GM19467 (cell line): ENCODE measurements at regions not wholly inside any gene's neighbourhood (a gene's known extent, or its start where the extent isn't known, plus 50 kb on each side); places are given as distances from the start of the nearest gene placed in this dataset.
A peak's percentile ranks its signal among the peaks of the same experiment; 100 is the strongest.
"Not testable (repeated sequence)": the region's sequence is repeated elsewhere in the genome, so short reads cannot be mapped to it uniquely, and the experiment has no call there.

Experiments
- ATAC-seq: cut with Tn5 transposase; IDR thresholded peaks from one replicate; pipeline ENCODE4 v1.9.1; 2021; ENCODE audit warnings: mild to moderate bottlenecking, moderate library complexity; ENCODE audit not compliant: unreplicated experiment

GRCh38 chr3:134106580-134106979, 76.9 kb upstream of the SLCO2A1 start:
- ATAC-seq: peak; percentile 90

- no peak for ATAC-seq
Measured at GRCh38 chr3:134105876-134106556, 76.3 kb upstream of the SLCO2A1 start.

- no peak for ATAC-seq
Measured at GRCh38 chr3:134104031-134104430, 74.3 kb upstream of the SLCO2A1 start.

GRCh38 chr3:134103470-134103869, 73.7 kb upstream of the SLCO2A1 start:
- no peak for ATAC-seq

- ATAC-seq: no peak
Measured at GRCh38 chr3:134102976-134103375, 73.3 kb upstream of the SLCO2A1 start.

- ATAC-seq: not testable (repeated sequence)
Measured at GRCh38 chr3:134096214-134096613, 66.5 kb upstream of the SLCO2A1 start.

GRCh38 chr3:134095005-134095404, 65.3 kb upstream of the SLCO2A1 start:
- ATAC-seq: no peak

- no peak for ATAC-seq
Measured at GRCh38 chr3:134094491-134094890, 64.8 kb upstream of the SLCO2A1 start.

- no peak for ATAC-seq
Measured at GRCh38 chr3:134093956-134094355, 64.2 kb upstream of the SLCO2A1 start.

- ATAC-seq: no peak
Measured at GRCh38 chr3:134092208-134092701, 62.5 kb upstream of the SLCO2A1 start.

GRCh38 chr3:134090031-134090430, 60.3 kb upstream of the SLCO2A1 start:
- no peak for ATAC-seq

- no peak for ATAC-seq
Measured at GRCh38 chr3:134087060-134087974, 57.6 kb upstream of the SLCO2A1 start.

- ATAC-seq: no peak
Measured at GRCh38 chr3:134086616-134087015, 56.9 kb upstream of the SLCO2A1 start.

- ATAC-seq: no peak
Measured at GRCh38 chr3:134085034-134085775, 55.5 kb upstream of the SLCO2A1 start.

- no peak for ATAC-seq
Measured at GRCh38 chr3:134084242-134084950, 54.7 kb upstream of the SLCO2A1 start.

- no peak for ATAC-seq
Measured at GRCh38 chr3:134083626-134084241, 54.0 kb upstream of the SLCO2A1 start.

GRCh38 chr3:134083008-134083407, 53.3 kb upstream of the SLCO2A1 start:
- no peak for ATAC-seq

GRCh38 chr3:134082582-134082981, 52.9 kb upstream of the SLCO2A1 start:
- ATAC-seq: no peak

- ATAC-seq: no peak
Measured at GRCh38 chr3:134081211-134081610, 51.5 kb upstream of the SLCO2A1 start.

GRCh38 chr3:134080761-134081160, 51.0 kb upstream of the SLCO2A1 start:
- no peak for ATAC-seq
